GM18520 (cell line): ENCODE measurements at regions not wholly inside any gene's neighbourhood (a gene's known extent, or its start where the extent isn't known, plus 50 kb on each side); places are given as distances from the start of the nearest gene placed in this dataset.

Source experiments
- ATAC-seq: cut with Tn5 transposase; IDR thresholded peaks from one replicate; pipeline ENCODE4 v1.9.1; 2021; ENCODE audit not compliant: unreplicated experiment

GRCh38 chr10:128221117-128221516 is 94.9 kb upstream of the MKI67 start:
- ATAC-seq: no peak

- ATAC-seq: no peak
These were observed 95.6 kb upstream of the MKI67 start for GRCh38 chr10:128221807-128222206.

- no peak for ATAC-seq
These were observed 96.2 kb upstream of the MKI67 start for GRCh38 chr10:128222332-128222849.

- no peak for ATAC-seq
These were observed 104.2 kb upstream of the MKI67 start for GRCh38 chr10:128230401-128230800.

GRCh38 chr10:128233422-128233821 is 107.2 kb upstream of the MKI67 start:
- no peak for ATAC-seq

GRCh38 chr10:128237710-128238109 is 111.5 kb upstream of the MKI67 start:
- ATAC-seq: no peak

- ATAC-seq: no peak
These were observed 114.8 kb upstream of the MKI67 start for GRCh38 chr10:128241023-128241422.

- ATAC-seq: no peak
These were observed 116.4 kb upstream of the MKI67 start for GRCh38 chr10:128242641-128243040.

GRCh38 chr10:128245026-128245425 is 118.8 kb upstream of the MKI67 start:
- no peak for ATAC-seq

- ATAC-seq: no peak
These were observed 121.4 kb upstream of the MKI67 start for GRCh38 chr10:128247576-128247975.

GRCh38 chr10:128254476-128254875 is 128.3 kb upstream of the MKI67 start:
- no peak for ATAC-seq

GRCh38 chr10:128257428-128257827 is 131.2 kb upstream of the MKI67 start:
- no peak for ATAC-seq

- ATAC-seq: no peak
These were observed 132.3 kb upstream of the MKI67 start for GRCh38 chr10:128258421-128258976.

GRCh38 chr10:128263891-128264688 is 137.9 kb upstream of the MKI67 start:
- ATAC-seq: no peak

- no peak for ATAC-seq
These were observed 139.4 kb upstream of the MKI67 start for GRCh38 chr10:128265596-128265995.

- ATAC-seq: no peak
These were observed 141.4 kb upstream of the MKI67 start for GRCh38 chr10:128267581-128267980.

- ATAC-seq: no peak
These were observed 141.9 kb upstream of the MKI67 start for GRCh38 chr10:128268015-128268722.

GRCh38 chr10:128274938-128275337 is 148.7 kb upstream of the MKI67 start:
- no peak for ATAC-seq

GRCh38 chr10:128275388-128276177 is 149.4 kb upstream of the MKI67 start:
- no peak for ATAC-seq

GRCh38 chr10:128277267-128277840 is 151.1 kb upstream of the MKI67 start:
- no peak for ATAC-seq

GRCh38 chr10:128278362-128278761 is 152.1 kb upstream of the MKI67 start:
- no peak for ATAC-seq
